Jurkat, Clone E6-1 (cell line): ENCODE measurements at regions not wholly inside any gene's neighbourhood (a gene's known extent, or its start where the extent isn't known, plus 50 kb on each side); places are given as distances from the start of the nearest gene placed in this dataset.

Experiments used
- DNase-seq: peaks from one replicate; pipeline ENCODE4 v3.0.0-alpha.2; 2011; ENCODE audit warnings: low read depth, low spot score
- H3K4me3 ChIP-seq: 2 replicates; pipeline ENCODE4 v1.5.1; 2011; ENCODE audit warnings: mild to moderate bottlenecking, low read length, control low read depth, moderate library complexity

DNA sequence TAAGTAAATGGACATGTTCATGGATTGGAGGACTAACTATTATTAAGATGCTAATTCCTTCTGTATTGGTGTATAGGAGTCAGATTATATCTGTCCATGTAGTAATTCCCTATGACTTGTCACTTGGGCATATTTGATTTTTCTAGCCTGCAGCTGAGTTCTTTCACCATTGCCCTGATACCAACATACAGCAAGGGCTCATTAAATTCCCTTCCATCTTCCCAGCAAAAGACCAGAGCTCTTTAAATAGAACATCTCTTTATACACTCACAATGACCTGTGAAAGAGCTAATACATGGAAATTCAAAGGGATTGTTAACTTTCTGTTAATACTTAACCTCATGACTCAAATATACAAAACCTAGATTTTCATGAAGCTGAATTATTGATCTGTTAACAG is 492.3 kb upstream of the VRK2 start:
- no peak for DNase-seq
- no peak overlapping the region for H3K4me3 ChIP-seq

DNA sequence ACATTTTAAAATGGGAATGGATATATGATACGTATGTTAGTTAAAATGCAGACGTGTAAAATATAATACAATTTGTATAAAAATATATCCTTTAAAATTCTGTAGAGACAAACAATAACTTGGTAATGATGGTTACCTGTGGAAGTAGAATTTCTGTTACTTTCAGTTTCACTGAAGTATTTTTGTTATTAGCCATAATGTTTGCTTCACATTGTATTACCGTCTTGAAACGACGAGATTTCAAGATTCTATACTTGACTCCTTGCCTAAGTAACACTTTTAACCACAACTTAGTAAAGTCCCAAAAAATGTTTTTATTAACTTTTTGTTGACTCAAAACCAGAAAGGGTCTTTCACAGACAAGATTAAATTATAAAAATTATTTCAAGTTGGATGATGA is 488.3 kb upstream of the VRK2 start:
- DNase-seq = no peak
- no peak overlapping the region for H3K4me3 ChIP-seq

DNA sequence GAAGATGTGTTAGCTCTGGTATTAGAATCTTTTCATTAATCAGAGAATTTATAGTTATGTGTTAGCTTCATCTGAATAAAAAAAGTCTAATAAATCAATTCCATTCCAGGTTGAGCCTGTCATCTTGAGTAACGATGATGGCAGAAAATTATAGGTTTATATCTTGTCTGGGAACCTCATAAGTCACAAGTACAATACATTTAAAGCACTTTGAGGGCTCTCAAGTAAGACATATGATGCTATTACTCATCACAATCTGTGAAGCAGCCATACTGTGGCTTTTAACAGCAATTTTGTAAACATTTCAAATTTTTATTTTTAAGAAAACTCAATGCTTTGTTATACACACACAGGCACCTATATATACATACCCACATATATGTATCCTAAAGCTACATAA is 484.1 kb upstream of the VRK2 start:
- DNase-seq = no peak
- H3K4me3 ChIP-seq = no peak overlapping the region

DNA sequence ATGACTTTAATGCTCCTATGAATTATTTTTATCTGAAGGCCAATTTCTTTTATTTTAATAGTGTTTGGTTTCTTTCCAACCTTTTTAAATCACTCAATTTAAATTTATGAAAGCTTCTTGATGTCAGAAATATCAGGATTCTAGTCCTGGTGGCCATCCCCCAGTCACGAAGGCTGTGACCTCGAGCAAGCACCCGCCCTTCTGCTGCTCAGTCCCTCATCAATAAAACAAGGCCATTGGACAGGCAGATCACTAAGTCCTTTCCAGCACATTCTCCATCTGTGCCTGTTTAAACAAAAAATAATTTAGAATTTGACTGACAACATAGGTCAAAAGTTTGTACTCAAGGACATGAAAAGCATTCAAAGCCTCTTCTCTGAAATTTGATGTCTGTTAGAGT is 483.6 kb upstream of the VRK2 start:
- no peak overlapping the region for H3K4me3 ChIP-seq
- DNase-seq = no peak

DNA sequence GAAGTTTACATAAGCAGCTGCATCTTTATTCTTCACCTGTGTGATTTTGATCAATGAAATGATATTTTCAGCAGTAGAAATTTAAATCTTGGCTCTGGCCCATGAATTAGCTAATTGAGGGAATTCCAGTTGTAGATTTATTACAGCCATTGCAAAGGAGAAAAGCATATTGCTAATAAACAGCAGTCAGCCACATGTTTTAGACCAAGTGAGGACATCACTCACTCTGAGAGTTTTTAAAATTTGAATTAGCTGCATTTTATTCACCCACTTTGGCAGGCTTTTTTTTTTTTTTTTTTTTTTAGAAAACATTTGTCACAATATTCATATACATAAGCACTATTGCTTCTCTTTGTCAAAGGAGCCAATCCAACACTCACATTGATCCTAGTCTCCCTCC is 479.4 kb upstream of the VRK2 start:
- no peak overlapping the region for H3K4me3 ChIP-seq

DNA sequence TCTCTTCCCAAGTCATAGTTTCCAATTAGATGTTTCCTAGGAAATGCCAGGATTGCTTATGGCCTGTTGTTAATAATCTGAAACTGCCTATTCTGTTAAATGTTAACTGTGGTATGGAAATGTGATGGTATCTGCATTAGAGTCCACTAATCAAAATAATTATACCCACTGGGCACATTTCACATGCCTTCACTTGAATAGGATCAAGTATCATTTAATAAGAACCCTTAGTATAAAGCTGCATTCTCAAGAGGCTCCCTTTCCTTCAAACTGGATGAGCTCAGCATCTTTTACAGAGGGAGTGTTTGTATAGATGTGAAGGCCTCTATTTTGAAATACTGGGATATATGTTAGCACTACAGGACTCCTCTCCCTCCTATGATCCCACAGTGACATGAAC is 477.2 kb upstream of the VRK2 start:
- H3K4me3 ChIP-seq = no peak overlapping the region
- DNase-seq = no peak

More for the DNA sequence above, 479.4 kb upstream of the VRK2 start:
- DNase-seq = no peak

DNA sequence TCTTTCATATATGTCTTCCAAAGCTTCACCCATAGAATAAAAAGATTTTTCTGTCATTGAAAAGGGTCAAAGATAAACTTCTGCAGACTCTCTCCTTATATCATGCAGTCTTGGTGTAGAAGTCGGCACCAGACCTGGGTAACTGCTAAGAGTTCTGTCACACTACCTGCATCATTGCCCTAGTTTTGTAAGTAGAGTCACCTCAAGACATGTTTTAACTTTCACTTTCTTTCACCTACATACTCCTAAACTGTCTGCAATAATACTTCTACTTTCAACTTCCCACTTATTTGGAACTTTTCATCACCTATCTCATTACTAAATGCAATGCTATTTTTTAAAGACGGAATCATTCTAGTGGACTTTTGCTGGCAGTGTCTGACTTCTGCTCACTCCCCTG is 475.6 kb upstream of the VRK2 start:
- DNase-seq = no peak
- no peak overlapping the region for H3K4me3 ChIP-seq

DNA sequence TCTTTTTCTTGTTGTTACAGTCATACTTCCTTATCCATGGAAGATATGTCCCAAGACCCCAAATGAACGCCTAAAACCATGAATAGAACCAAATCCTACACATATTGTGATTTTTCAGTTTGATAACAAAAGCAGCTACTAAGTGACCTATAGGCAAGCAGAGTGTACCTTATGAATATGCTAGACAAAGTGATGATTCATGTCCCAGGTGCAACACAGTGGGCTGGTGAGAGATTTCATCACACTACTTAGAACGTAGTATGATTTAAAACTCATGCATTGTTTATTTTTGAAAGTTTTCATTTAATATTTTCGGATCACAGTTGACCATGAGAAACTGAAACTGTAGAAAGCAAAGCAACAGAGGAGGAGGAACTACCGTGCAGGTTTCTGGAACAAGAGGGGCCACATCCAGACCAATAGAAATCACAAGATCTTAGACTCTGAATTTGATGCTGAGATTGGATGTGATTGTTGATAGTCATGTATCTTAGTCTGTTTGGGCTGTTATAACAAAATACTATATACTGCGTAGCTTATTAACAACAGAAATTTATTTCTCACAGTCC is 470.8 kb upstream of the VRK2 start:
- DNase-seq = no peak
- H3K4me3 ChIP-seq = no peak overlapping the region

DNA sequence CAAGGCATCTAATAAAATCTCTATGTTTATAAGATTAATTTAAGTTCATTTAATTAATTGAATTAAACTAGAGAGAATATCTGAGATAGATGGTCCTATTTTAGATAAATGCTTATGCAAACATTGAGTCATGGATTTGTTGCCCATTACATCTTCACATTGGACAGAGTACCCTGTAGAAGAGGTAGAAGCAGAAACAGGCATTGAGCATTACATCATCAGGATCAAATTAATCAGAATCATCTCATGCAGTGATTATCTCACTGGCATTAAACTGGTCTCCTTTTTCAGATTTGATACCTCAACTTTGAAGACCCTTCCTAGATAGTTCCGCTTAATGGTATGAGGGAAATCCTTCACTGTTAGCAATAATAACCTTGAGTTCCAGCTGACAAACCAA is 469.6 kb upstream of the VRK2 start:
- no peak for DNase-seq
- H3K4me3 ChIP-seq = no peak overlapping the region

DNA sequence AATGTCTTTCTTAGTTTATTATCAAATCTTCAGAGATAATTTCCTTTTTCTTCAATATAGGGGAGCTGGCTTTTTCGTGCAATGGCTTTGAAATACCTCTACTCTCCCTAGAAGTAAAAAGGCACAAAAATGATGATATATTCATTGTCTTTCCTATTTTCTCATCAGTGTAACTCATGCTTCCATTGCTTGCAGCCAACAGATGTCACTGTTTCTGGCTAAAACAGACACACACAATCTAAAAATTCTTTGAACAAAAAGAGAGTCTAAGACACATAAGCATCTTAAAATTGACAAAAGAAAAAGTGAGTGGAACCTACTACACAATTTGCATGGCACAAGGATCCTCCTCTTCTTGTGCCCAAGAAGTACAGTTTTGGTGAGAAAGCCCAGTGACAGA is 448.7 kb upstream of the VRK2 start:
- DNase-seq = no peak
- H3K4me3 ChIP-seq = no peak overlapping the region

DNA sequence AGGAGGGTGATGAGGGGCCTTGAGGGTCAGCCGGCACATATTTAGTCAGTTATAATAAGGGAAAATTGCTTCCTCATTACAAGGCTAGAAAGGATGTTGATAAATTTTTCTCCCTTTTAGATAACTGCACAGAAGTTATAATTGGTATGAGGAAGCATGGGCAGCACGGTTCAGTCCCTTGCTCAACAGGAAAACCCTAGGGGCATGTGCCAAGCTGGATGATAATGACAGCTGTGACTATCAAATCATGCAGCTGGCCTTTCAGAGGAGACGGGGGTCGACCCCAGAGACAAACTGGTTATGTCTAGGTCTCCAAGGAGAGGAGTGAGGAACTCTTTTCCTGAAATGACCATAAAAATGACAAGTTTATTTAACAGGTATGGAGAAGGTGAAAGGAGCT is 448.1 kb upstream of the VRK2 start:
- H3K4me3 ChIP-seq = no peak overlapping the region
- no peak for DNase-seq

DNA sequence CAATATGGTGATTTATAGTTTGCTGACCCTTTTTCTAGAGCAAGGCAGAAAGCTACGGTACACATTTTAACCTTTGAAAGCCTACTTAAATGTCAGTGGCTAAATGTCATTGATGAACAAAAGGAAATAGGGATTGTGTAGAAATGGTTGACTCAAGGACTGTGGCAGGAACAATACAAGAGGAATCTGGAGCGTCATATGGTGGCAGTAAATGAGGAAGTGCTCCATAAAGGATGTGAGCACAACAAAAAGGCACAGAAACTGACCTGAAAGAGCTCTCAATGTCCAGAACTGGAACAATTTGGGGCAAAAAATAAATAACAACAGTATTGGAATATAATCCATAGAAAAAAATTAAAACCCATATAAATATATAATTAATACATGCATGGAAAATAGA is 443.9 kb upstream of the VRK2 start:
- DNase-seq = no peak
- no peak overlapping the region for H3K4me3 ChIP-seq

DNA sequence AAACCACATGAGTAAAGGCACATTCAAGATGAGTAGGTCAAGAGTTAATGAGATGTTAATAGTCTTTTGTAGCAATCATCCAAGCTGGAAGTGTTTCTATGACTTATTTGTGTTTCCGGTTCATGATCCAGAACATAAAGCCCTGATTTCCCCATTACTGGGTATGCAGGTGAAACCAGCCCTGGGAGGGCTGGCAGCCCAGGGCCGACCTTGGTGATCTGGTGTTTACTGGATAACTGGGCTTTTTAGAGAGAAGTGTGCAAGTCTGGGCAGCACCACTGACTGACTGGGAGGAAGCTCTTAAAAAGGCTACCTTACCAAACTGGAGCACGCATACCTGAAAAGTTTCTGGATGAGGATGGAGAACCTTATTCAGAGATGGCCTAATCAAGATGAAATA is 431.6 kb upstream of the VRK2 start:
- no peak overlapping the region for H3K4me3 ChIP-seq
- DNase-seq = no peak

DNA sequence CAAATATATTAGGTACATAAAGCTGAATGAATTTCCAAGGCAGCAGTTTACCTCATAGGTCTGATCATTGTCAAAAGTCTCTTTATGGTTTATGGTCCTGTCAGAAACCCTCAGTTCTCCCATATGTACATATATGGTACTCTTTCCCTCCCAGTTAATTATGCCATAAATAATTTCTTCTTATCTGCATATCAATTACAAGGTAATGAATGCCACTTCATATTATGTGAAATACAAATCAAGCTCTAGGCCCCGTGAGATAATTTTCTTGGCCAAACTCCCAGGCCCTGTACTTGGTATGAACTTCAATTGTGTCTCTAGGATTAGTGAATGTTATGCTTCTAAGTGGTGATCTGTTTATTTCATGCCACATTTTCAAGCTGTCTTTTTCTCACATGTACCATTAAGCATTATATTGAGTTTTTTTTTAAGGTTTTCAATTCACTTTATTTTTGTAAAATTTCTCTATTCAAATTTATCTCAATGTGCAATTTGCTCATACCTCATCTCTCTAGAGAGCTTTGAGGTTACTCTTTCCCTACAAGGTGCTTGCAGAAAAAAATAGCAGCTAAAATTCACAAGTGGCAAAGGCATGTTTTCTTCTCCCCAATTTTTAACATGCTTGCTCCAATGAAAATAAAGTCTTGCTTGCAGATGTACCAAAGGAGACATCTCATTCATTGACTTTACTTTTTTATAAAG is 430.6 kb upstream of the VRK2 start:
- DNase-seq = no peak
- H3K4me3 ChIP-seq = no peak overlapping the region

DNA sequence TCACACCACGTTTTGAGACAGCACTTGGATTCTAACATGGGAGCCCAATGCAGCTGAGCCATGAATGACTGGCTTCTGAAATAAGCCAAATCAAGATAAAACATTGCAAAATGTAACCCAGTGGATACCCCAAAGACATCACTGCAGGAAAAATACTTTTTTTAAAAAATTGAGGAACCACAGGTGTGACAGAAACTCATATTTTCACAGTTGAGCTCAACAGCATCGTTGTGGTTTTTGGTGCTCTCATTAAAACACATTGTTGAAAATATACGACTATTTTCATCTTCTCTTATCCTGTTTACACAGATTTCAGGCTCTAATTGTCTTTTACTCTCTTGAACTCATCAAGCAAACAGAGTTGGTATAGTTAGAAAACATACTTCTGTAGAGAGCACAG is 429.3 kb upstream of the VRK2 start:
- no peak overlapping the region for H3K4me3 ChIP-seq
- DNase-seq = no peak

DNA sequence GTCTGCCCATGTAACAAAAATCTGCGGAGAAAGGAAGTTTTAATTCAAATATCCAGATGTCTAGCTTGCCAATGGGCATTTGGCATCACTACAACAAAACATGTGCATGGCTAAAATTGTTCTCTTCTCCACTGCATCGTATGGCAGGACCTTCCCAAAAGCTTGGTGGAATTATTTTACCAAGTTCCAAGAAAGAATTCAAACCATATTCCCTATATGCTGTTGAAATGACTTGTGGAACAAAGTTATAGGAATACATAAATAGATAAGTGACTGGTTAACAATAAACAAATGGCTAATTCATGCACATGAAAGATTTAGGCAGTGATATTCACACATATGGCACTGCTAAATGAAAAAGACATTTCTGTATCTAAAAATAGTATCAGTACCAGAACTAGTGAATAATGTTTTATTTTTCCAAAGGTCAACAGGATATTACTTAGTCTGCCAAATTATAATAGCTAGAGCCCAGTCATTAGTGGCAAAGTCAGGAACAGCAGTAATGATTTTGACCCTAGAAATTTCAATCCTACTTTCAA is 425.4 kb upstream of the VRK2 start:
- DNase-seq = no peak

DNA sequence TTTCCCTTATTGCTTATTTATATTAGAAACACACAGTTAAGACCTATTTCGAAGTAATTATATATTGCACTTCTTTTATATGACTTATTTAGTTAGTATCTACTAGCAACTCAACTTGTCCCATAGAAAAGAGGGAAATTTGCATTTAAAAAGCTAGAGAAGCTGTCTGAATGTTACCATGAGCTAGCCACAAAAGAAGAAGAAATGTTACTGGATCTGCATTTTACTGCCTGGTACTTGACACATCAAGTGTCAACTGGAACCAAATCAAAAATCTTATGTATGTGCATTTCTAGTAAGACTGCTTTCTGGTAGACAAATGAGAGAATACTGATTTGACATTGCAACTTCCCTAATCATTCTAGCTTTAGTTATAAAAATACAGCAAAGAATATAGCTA is 424.6 kb upstream of the VRK2 start:
- H3K4me3 ChIP-seq = no peak overlapping the region
- DNase-seq = no peak

More for the DNA sequence above, 425.4 kb upstream of the VRK2 start:
- no peak overlapping the region for H3K4me3 ChIP-seq

DNA sequence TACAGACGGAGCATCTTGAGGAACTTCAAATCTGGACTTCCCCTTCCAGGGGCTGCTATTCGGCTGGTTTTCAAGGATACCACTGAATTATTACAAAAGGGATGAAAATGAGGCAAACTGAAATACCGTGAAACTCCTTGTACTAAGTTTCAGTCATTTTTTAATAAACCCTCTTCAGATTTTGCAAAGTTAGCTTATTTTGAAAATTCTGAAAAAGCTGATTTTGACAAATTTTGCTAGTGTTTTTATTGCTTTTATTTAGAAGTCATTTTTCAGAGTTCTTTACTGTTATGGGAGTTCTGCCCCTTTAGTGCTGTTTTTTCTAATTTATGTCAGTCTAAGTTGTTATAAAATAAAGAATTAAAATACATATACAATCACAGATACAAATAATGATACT is 390.4 kb upstream of the VRK2 start:
- DNase-seq = no peak
- H3K4me3 ChIP-seq = no peak overlapping the region

DNA sequence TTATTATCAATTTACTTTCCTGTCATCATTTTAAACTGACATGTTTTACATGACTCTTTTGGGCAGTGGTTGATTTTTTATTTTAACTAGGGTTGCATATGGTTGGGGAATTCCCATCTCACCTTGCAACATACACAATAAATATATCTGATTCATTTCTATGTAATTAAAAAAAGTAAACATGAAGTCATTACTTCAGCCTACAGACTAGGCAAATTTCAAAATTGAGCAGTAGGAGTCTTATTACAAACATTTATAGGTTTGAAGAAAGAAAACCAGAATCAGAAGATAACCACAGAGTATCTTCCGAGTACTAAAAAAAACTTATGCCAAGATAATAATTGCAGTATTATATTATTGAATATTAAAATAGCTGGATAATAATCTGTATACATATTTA is 377.0 kb upstream of the VRK2 start:
- no peak for DNase-seq
- no peak overlapping the region for H3K4me3 ChIP-seq

DNA sequence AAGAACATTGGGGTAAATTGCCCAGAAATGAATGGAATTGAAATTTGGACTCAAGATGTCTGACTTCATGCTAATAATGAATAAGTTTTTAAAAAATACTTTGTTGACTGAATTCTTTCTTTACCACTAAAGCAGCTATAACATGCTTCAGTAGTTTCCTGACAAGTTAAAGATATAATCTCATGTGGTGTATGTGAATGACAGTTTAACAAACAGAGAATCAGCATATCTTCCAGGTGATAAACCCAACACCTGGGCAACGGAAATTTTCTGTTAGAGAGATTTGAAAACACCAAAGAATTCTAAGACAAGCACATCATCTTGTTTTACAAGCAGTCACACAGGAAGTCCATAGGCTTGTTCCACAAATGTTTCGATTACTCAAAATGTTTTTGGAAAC is 372.6 kb upstream of the VRK2 start:
- H3K4me3 ChIP-seq = no peak overlapping the region
- DNase-seq = no peak

DNA sequence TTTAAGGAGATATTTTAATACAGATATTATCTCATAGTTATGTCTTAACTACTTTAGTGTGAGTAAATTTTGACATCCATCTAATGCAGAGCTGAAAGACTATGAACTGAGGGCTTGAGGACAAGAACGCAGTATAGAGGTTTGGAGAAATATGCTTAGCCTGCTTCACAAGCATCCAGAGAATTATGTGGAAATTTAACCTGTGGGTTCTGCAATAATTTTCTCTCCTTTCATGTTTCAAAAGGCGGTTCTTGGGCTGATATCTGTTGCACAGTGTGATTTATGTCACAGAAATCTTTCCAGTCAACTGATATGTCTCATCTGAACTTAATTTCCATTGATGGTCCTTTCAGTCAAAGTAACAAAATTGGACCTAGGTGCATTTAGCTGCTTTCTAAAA is 371.9 kb upstream of the VRK2 start:
- no peak for DNase-seq
- no peak overlapping the region for H3K4me3 ChIP-seq
